Left renal cortex interstitium (tissue), 4 donors: ENCODE measurements at regions not wholly inside any gene's neighbourhood (a gene's known extent, or its start where the extent isn't known, plus 50 kb on each side); places are given as distances from the start of the nearest gene placed in this dataset.
"Not testable (repeated sequence)": the region's sequence is repeated elsewhere in the genome, so short reads cannot be mapped to it uniquely, and the experiment has no call there.

Experiments used
- DNase-seq, 4 donors: peaks; one replicate each; pipeline ENCODE4 v3.0.0-alpha.2; 2013; ENCODE audit warnings: low read depth in 4 of 4, low spot score in 2 of 4, missing footprints in 1 of 4

GRCh38 chr9:38342532-38342931 is 50.0 kb upstream of the ALDH1B1 start:
- DNase-seq, result no peak

- DNase-seq, result no peak
Measured at GRCh38 chr9:38342096-38342495, 50.4 kb upstream of the ALDH1B1 start.

- no peak for DNase-seq
Measured at GRCh38 chr9:38339496-38339895, 53.0 kb upstream of the ALDH1B1 start.

GRCh38 chr9:38339087-38339486 is 53.4 kb upstream of the ALDH1B1 start:
- no peak for DNase-seq

GRCh38 chr9:38338342-38339018 is 54.0 kb upstream of the ALDH1B1 start:
- no peak for DNase-seq

- no peak for DNase-seq
Measured at GRCh38 chr9:38337706-38338264, 54.7 kb upstream of the ALDH1B1 start.

- no peak for DNase-seq
Measured at GRCh38 chr9:38337181-38337580, 55.3 kb upstream of the ALDH1B1 start.

- DNase-seq, result no peak
Measured at GRCh38 chr9:38336341-38336740, 56.2 kb upstream of the ALDH1B1 start.

- no peak for DNase-seq
Measured at GRCh38 chr9:38335686-38336085, 56.8 kb upstream of the ALDH1B1 start.

GRCh38 chr9:38334234-38334633 is 58.3 kb upstream of the ALDH1B1 start:
- no peak for DNase-seq

GRCh38 chr9:38333047-38333446 is 59.5 kb upstream of the ALDH1B1 start:
- no peak for DNase-seq

GRCh38 chr9:38332625-38333024 is 59.9 kb upstream of the ALDH1B1 start:
- no peak for DNase-seq

- DNase-seq, result no peak
Measured at GRCh38 chr9:38331141-38331540, 61.4 kb upstream of the ALDH1B1 start.

- DNase-seq, result no peak
Measured at GRCh38 chr9:38329968-38330367, 62.5 kb upstream of the ALDH1B1 start.

GRCh38 chr9:38328765-38329164 is 63.7 kb upstream of the ALDH1B1 start:
- no peak for DNase-seq

- no peak for DNase-seq
Measured at GRCh38 chr9:38326122-38326521, 66.4 kb upstream of the ALDH1B1 start.

GRCh38 chr9:38324213-38324612 is 68.3 kb upstream of the ALDH1B1 start:
- DNase-seq, result not testable (repeated sequence)

GRCh38 chr9:38322937-38323336 is 69.6 kb upstream of the ALDH1B1 start:
- DNase-seq, result no peak

GRCh38 chr9:38319496-38320173 is 72.9 kb upstream of the ALDH1B1 start:
- no peak for DNase-seq

- no peak for DNase-seq
Measured at GRCh38 chr9:38318759-38319495, 73.6 kb upstream of the ALDH1B1 start.

- no peak for DNase-seq
Measured at GRCh38 chr9:38316166-38316780, 76.2 kb upstream of the ALDH1B1 start.
